ENCODE measurements at regions not wholly inside any gene's neighbourhood (a gene's known extent, or its start where the extent isn't known, plus 50 kb on each side); places are given as distances from the start of the nearest gene placed in this dataset.

GRCh38 chr10:28426392-28427159, 106.3 kb upstream of the WAC start:
- no peak overlapping the region for H3K4me3 ChIP-seq (ENCODE audit: low read length)
- H3K36me3 ChIP-seq (ENCODE audit: control insufficient read depth, low read depth, low read length): no peaks in the 10 kb centered on the region
- H3K27ac ChIP-seq (ENCODE audit: low read length): no peak overlapping the region
- H3K9ac ChIP-seq (ENCODE audit: low read length): no peak overlapping the region
- H3K9me3 ChIP-seq (ENCODE audit: control insufficient read depth, low read depth, low read length): no peaks in the 10 kb centered on the region
- no peaks in the 10 kb centered on the region for H3K27me3 ChIP-seq (ENCODE audit: control insufficient read depth, insufficient read depth, low read length)
- no peaks in the 10 kb centered on the region for H3K4me1 ChIP-seq (ENCODE audit: control insufficient read depth, low read depth, low read length)

GRCh38 chr10:28427376-28427775, 105.5 kb upstream of the WAC start:
- H3K27me3 ChIP-seq (ENCODE audit: control insufficient read depth, insufficient read depth, low read length): no peaks in the 10 kb centered on the region
- peaks cover 3% of the 10 kb centered on the region for H3K4me1 ChIP-seq (ENCODE audit: control insufficient read depth, low read depth, low read length)
- no peaks in the 10 kb centered on the region for H3K36me3 ChIP-seq (ENCODE audit: control insufficient read depth, low read depth, low read length)
- H3K9me3 ChIP-seq (ENCODE audit: control insufficient read depth, low read depth, low read length): no peaks in the 10 kb centered on the region
- no peak overlapping the region for H3K9ac ChIP-seq (ENCODE audit: low read length)
- H3K4me3 ChIP-seq (ENCODE audit: low read length): no peak overlapping the region
- no peak overlapping the region for H3K27ac ChIP-seq (ENCODE audit: low read length)

GRCh38 chr10:28429045-28429444, 103.9 kb upstream of the WAC start:
- Histone ChIP-seq H3K27me3 (ENCODE audit: control insufficient read depth, insufficient read depth, low read length) (no peaks in the 10 kb centered on the region), H3K36me3 (ENCODE audit: control insufficient read depth, low read depth, low read length) (no peaks in the 10 kb centered on the region), H3K9ac (ENCODE audit: low read length) (no peak overlapping the region), H3K4me1 (ENCODE audit: control insufficient read depth, low read depth, low read length) (peaks cover 3% of the 10 kb centered on the region), H3K9me3 (ENCODE audit: control insufficient read depth, low read depth, low read length) (no peaks in the 10 kb centered on the region), H3K27ac (ENCODE audit: low read length) (no peak overlapping the region), H3K4me3 (ENCODE audit: low read length) (no peak overlapping the region)

- Histone ChIP-seq H3K27ac (ENCODE audit: low read length) (no peak overlapping the region), H3K36me3 (ENCODE audit: control insufficient read depth, low read depth, low read length) (no peaks in the 10 kb centered on the region), H3K9me3 (ENCODE audit: control insufficient read depth, low read depth, low read length) (no peaks in the 10 kb centered on the region), H3K4me1 (ENCODE audit: control insufficient read depth, low read depth, low read length) (peaks cover 3% of the 10 kb centered on the region), H3K9ac (ENCODE audit: low read length) (no peak overlapping the region), H3K4me3 (ENCODE audit: low read length) (no peak overlapping the region), H3K27me3 (ENCODE audit: control insufficient read depth, insufficient read depth, low read length) (no peaks in the 10 kb centered on the region)
Measured at GRCh38 chr10:28429573-28430216, 103.2 kb upstream of the WAC start.

- Histone ChIP-seq H3K27ac (ENCODE audit: low read length) (no peak overlapping the region), H3K4me3 (ENCODE audit: low read length) (no peak overlapping the region), H3K9me3 (ENCODE audit: control insufficient read depth, low read depth, low read length) (no peaks in the 10 kb centered on the region), H3K36me3 (ENCODE audit: control insufficient read depth, low read depth, low read length) (no peaks in the 10 kb centered on the region), H3K4me1 (ENCODE audit: control insufficient read depth, low read depth, low read length) (peaks cover 3% of the 10 kb centered on the region), H3K9ac (ENCODE audit: low read length) (no peak overlapping the region), H3K27me3 (ENCODE audit: control insufficient read depth, insufficient read depth, low read length) (no peaks in the 10 kb centered on the region)
Measured at GRCh38 chr10:28431139-28431538, 101.8 kb upstream of the WAC start.

GRCh38 chr10:28432210-28432676, 100.7 kb upstream of the WAC start:
- Histone ChIP-seq H3K4me3 (ENCODE audit: low read length) (no peak overlapping the region), H3K9ac (ENCODE audit: low read length) (no peak overlapping the region)

GRCh38 chr10:28434063-28434462, 98.9 kb upstream of the WAC start:
- Histone ChIP-seq H3K4me3 (ENCODE audit: low read length) (no peak overlapping the region), H3K27me3 (ENCODE audit: control insufficient read depth, insufficient read depth, low read length) (no peaks in the 10 kb centered on the region)

More at GRCh38 chr10:28432210-28432676, 100.7 kb upstream of the WAC start:
- no peaks in the 10 kb centered on the region for H3K36me3 ChIP-seq (ENCODE audit: control insufficient read depth, low read depth, low read length)
- H3K27me3 ChIP-seq (ENCODE audit: control insufficient read depth, insufficient read depth, low read length): no peaks in the 10 kb centered on the region
- H3K27ac ChIP-seq (ENCODE audit: low read length): no peak overlapping the region
- H3K4me1 ChIP-seq (ENCODE audit: control insufficient read depth, low read depth, low read length): peaks cover 3% of the 10 kb centered on the region
- H3K9me3 ChIP-seq (ENCODE audit: control insufficient read depth, low read depth, low read length): no peaks in the 10 kb centered on the region

GRCh38 chr10:28442403-28442802, 90.5 kb upstream of the WAC start:
- no peaks in the 10 kb centered on the region for H3K36me3 ChIP-seq (ENCODE audit: control insufficient read depth, low read depth, low read length)
- no peak overlapping the region for H3K27ac ChIP-seq (ENCODE audit: low read length)
- H3K27me3 ChIP-seq (ENCODE audit: control insufficient read depth, insufficient read depth, low read length): no peaks in the 10 kb centered on the region
- H3K4me3 ChIP-seq (ENCODE audit: low read length): no peak overlapping the region
- no peaks in the 10 kb centered on the region for H3K9me3 ChIP-seq (ENCODE audit: control insufficient read depth, low read depth, low read length)
- H3K9ac ChIP-seq (ENCODE audit: low read length): no peak overlapping the region
- H3K4me1 ChIP-seq (ENCODE audit: control insufficient read depth, low read depth, low read length): no peaks in the 10 kb centered on the region

More at GRCh38 chr10:28434063-28434462, 98.9 kb upstream of the WAC start:
- H3K4me1 ChIP-seq (ENCODE audit: control insufficient read depth, low read depth, low read length): peaks cover 3% of the 10 kb centered on the region
- no peak overlapping the region for H3K27ac ChIP-seq (ENCODE audit: low read length)
- H3K36me3 ChIP-seq (ENCODE audit: control insufficient read depth, low read depth, low read length): no peaks in the 10 kb centered on the region
- no peaks in the 10 kb centered on the region for H3K9me3 ChIP-seq (ENCODE audit: control insufficient read depth, low read depth, low read length)
- H3K9ac ChIP-seq (ENCODE audit: low read length): no peak overlapping the region

GRCh38 chr10:28444031-28444430, 88.9 kb upstream of the WAC start:
- no peaks in the 10 kb centered on the region for H3K27me3 ChIP-seq (ENCODE audit: control insufficient read depth, insufficient read depth, low read length)
- H3K27ac ChIP-seq (ENCODE audit: low read length): no peak overlapping the region
- no peaks in the 10 kb centered on the region for H3K36me3 ChIP-seq (ENCODE audit: control insufficient read depth, low read depth, low read length)
- no peak overlapping the region for H3K4me3 ChIP-seq (ENCODE audit: low read length)
- H3K9ac ChIP-seq (ENCODE audit: low read length): no peak overlapping the region
- H3K4me1 ChIP-seq (ENCODE audit: control insufficient read depth, low read depth, low read length): no peaks in the 10 kb centered on the region
- no peaks in the 10 kb centered on the region for H3K9me3 ChIP-seq (ENCODE audit: control insufficient read depth, low read depth, low read length)

GRCh38 chr10:28445516-28445915, 87.4 kb upstream of the WAC start:
- no peaks in the 10 kb centered on the region for H3K27me3 ChIP-seq (ENCODE audit: control insufficient read depth, insufficient read depth, low read length)
- H3K27ac ChIP-seq (ENCODE audit: low read length): no peak overlapping the region
- H3K4me1 ChIP-seq (ENCODE audit: control insufficient read depth, low read depth, low read length): no peaks in the 10 kb centered on the region
- no peaks in the 10 kb centered on the region for H3K36me3 ChIP-seq (ENCODE audit: control insufficient read depth, low read depth, low read length)
- H3K4me3 ChIP-seq (ENCODE audit: low read length): no peak overlapping the region
- H3K9me3 ChIP-seq (ENCODE audit: control insufficient read depth, low read depth, low read length): no peaks in the 10 kb centered on the region
- no peak overlapping the region for H3K9ac ChIP-seq (ENCODE audit: low read length)

- Histone ChIP-seq H3K36me3 (ENCODE audit: control insufficient read depth, low read depth, low read length) (no peaks in the 10 kb centered on the region), H3K9ac (ENCODE audit: low read length) (no peak overlapping the region), H3K9me3 (ENCODE audit: control insufficient read depth, low read depth, low read length) (no peaks in the 10 kb centered on the region), H3K4me3 (ENCODE audit: low read length) (no peak overlapping the region), H3K27me3 (ENCODE audit: control insufficient read depth, insufficient read depth, low read length) (no peaks in the 10 kb centered on the region), H3K27ac (ENCODE audit: low read length) (no peak overlapping the region), H3K4me1 (ENCODE audit: control insufficient read depth, low read depth, low read length) (no peaks in the 10 kb centered on the region)
Measured at GRCh38 chr10:28449382-28449781, 83.5 kb upstream of the WAC start.

GRCh38 chr10:28449926-28450325, 83.0 kb upstream of the WAC start:
- no peak overlapping the region for H3K27ac ChIP-seq (ENCODE audit: low read length)
- no peaks in the 10 kb centered on the region for H3K36me3 ChIP-seq (ENCODE audit: control insufficient read depth, low read depth, low read length)
- no peak overlapping the region for H3K9ac ChIP-seq (ENCODE audit: low read length)

More at GRCh38 chr10:28449926-28450325, 83.0 kb upstream of the WAC start:
- no peak overlapping the region for H3K4me3 ChIP-seq (ENCODE audit: low read length)
- H3K4me1 ChIP-seq (ENCODE audit: control insufficient read depth, low read depth, low read length): no peaks in the 10 kb centered on the region
- no peaks in the 10 kb centered on the region for H3K9me3 ChIP-seq (ENCODE audit: control insufficient read depth, low read depth, low read length)
- no peaks in the 10 kb centered on the region for H3K27me3 ChIP-seq (ENCODE audit: control insufficient read depth, insufficient read depth, low read length)
